Duodenal mucosa (tissue), 2 donors: ENCODE measurements at regions not wholly inside any gene's neighbourhood (a gene's known extent, or its start where the extent isn't known, plus 50 kb on each side); places are given as distances from the start of the nearest gene placed in this dataset.

Experiments used
- H3K27ac ChIP-seq: one replicate; pipeline ENCODE4 v1.7.0; 2013; ENCODE audit warnings: low read depth, low read length
- H3K27me3 ChIP-seq, 2 donors: one replicate each; pipeline ENCODE4 v1.7.0; 2013; ENCODE audit warnings: low read length in 2 of 2, control low read depth in 1 of 2; ENCODE audit not compliant: insufficient read depth in 2 of 2, control insufficient read depth in 1 of 2
- H3K36me3 ChIP-seq, 2 donors: one replicate each; pipeline ENCODE4 v1.7.0; 2013; ENCODE audit warnings: low read length in 2 of 2, control low read depth in 1 of 2; ENCODE audit not compliant: insufficient read depth in 2 of 2, control insufficient read depth in 1 of 2
- H3K4me1 ChIP-seq, 2 donors: one replicate each; pipeline ENCODE4 v1.7.0; 2013; ENCODE audit warnings: low read length in 2 of 2, control low read depth in 1 of 2; ENCODE audit not compliant: insufficient read depth in 2 of 2, control insufficient read depth in 1 of 2
- H3K4me3 ChIP-seq, 2 donors: one replicate each; pipeline ENCODE4 v1.7.0; 2013; ENCODE audit warnings: low read length in 2 of 2, low read depth in 1 of 2
- H3K9ac ChIP-seq, 2 donors: one replicate each; pipeline ENCODE4 v1.7.0; 2013; ENCODE audit warnings: low read length in 2 of 2, low read depth in 1 of 2
- H3K9me3 ChIP-seq, 2 donors: one replicate each; pipeline ENCODE4 v1.7.0; 2013; ENCODE audit warnings: low read length in 2 of 2, control low read depth in 1 of 2; ENCODE audit not compliant: control insufficient read depth in 1 of 2

DNA sequence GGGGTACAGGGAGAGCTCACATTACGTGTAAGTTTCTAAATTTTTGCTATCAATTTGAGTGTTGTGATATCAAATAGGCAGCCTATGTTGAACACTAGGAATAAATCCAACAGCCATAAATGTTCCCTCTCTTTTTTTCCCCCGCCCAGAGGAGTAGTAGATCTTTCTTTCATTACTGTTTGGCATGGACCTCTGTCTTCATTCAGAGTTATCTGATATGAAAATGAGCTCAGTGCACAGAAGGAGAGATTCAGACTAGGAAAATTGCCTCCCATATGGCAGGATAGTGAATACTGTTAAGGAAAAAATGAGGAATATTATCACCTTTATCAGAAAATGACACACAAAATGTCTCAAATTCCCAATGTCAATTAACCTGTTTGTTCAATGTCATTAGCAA lies 110.0 kb upstream of the EYS start:
- H3K4me1 ChIP-seq, result no peaks in the 10 kb centered on the region
- H3K27ac ChIP-seq, result no peak overlapping the region
- H3K9me3 ChIP-seq, result no peaks in the 10 kb centered on the region
- no peaks in the 10 kb centered on the region for H3K36me3 ChIP-seq
- H3K27me3 ChIP-seq, result no peaks in the 10 kb centered on the region
- no peak overlapping the region for H3K4me3 ChIP-seq
- no peak overlapping the region for H3K9ac ChIP-seq

GRCh38 chr6:65814071-65814470 lies 107.0 kb upstream of the EYS start:
- no peak overlapping the region for H3K4me3 ChIP-seq
- peaks cover 0 to 3% of the 10 kb centered on the region in 2 donors for H3K9me3 ChIP-seq
- no peaks in the 10 kb centered on the region for H3K4me1 ChIP-seq
- H3K9ac ChIP-seq, result no peak overlapping the region
- no peaks in the 10 kb centered on the region for H3K27me3 ChIP-seq
- H3K27ac ChIP-seq, result no peak overlapping the region
- H3K36me3 ChIP-seq, result no peaks in the 10 kb centered on the region

DNA sequence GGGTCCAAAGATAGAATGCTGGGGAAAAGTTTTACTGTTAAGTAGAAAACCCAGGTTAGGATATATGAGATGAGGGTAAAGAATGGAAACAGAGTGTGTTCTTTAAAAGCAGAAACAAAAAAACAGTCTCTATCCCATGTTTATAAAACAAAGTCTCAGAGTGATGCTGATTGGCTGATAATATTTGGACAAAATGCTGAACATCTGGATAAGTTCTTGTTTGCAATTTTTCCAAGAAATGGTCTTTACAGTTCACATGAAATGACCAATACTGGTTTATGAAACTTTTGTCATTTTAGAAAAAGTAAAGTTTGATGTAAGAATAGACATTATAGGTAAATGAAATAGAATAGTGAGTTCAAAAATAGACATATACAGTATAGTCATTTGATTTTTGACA lies 96.2 kb upstream of the EYS start:
- no peak overlapping the region for H3K27ac ChIP-seq
- H3K4me3 ChIP-seq, result no peak overlapping the region
- peaks cover 0 to 2% of the 10 kb centered on the region in 2 donors for H3K9me3 ChIP-seq
- H3K9ac ChIP-seq, result no peak overlapping the region
- H3K27me3 ChIP-seq, result no peaks in the 10 kb centered on the region
- no peaks in the 10 kb centered on the region for H3K4me1 ChIP-seq
- no peaks in the 10 kb centered on the region for H3K36me3 ChIP-seq

DNA sequence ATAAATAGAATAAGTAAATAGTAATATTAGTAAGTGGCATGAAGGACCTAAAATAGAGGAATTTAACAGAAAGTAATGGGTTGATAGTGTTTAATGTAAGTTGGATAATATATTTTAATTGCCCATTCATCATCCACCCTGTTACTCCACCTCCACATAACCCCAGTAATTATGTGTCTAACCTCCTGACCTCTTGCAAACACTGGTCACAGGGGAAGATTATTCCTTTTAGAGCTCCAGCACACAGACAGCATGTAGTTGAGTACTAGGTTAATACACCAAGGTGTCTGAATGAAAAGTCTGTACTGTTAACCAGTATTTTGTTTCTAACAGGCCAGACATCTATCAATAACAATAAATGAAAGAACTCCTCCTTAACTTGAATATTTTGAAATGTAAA lies 92.4 kb upstream of the EYS start:
- Histone ChIP-seq H3K27me3 (no peaks in the 10 kb centered on the region), H3K4me1 (no peaks in the 10 kb centered on the region), H3K36me3 (no peaks in the 10 kb centered on the region), H3K9me3 (peaks cover 0 to 2% of the 10 kb centered on the region in 2 donors), H3K4me3 (no peak overlapping the region), H3K27ac (no peak overlapping the region), H3K9ac (no peak overlapping the region)

DNA sequence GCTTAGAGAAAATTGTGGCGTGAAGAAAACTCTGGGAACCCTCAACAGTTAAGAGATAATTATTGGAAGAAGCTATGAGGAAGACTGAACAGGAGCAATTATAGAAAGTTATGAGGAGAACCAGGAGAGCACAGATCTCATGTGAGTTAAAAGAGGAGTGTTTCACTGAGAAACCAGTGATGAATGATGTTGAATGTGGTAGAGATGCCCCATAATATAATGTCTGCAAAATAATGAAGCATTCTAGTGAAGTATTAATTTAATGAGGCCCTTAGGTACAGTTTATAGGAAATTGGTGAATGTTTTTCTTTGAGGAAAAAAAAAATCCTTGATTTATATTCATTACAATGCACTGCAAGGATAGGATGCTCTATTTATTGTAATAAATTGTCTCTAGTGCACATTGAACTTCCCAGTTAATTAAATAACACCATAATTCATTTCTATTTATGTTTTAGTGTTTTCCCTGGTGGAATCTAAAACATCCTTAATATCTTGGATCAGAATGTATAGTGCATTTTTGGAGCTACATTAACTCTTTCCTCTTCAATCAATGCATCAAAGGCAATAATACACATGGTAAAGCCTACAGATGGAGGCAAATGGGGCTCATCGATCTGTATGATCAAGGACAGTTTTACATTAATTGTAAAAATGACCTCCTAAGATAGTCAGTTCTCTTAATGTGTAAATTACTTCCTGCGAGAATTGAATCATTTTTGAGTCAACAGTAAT lies 91.4 kb upstream of the EYS start:
- H3K27me3 ChIP-seq, result no peaks in the 10 kb centered on the region
- H3K36me3 ChIP-seq, result no peaks in the 10 kb centered on the region
- H3K27ac ChIP-seq, result no peak overlapping the region
- H3K9ac ChIP-seq, result no peak overlapping the region
- no peak overlapping the region for H3K4me3 ChIP-seq
- H3K9me3 ChIP-seq, result peaks cover 0 to 2% of the 10 kb centered on the region in 2 donors
- H3K4me1 ChIP-seq, result no peaks in the 10 kb centered on the region

GRCh38 chr6:65790666-65791065 lies 83.6 kb upstream of the EYS start:
- no peak overlapping the region for H3K9ac ChIP-seq
- no peak overlapping the region for H3K27ac ChIP-seq
- no peak overlapping the region for H3K4me3 ChIP-seq
- no peaks in the 10 kb centered on the region for H3K27me3 ChIP-seq
- H3K36me3 ChIP-seq, result no peaks in the 10 kb centered on the region
- no peaks in the 10 kb centered on the region for H3K4me1 ChIP-seq
- peaks cover 5 to 9% of the 10 kb centered on the region in 2 donors for H3K9me3 ChIP-seq

DNA sequence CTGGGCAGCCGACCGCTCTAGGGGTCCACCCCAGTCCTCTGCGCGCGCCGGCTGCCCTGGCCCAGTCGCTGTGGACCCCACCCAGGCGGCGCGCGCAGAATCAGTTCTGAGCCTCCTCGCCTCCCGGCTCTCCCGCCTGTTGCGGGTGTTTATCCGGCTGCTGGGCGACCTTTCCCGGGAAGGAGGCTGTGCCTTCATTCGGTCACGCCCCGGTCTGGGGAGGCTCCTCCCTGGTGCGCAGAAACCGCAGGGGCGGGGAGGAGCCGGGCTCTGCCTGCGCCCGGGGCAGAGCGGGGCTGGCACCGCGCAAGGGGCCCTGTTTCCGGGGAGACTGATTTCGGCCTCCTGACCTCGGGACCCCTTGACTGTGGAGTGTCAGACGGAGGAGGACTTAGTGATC lies 80.8 kb upstream of the EYS start:
- no peak overlapping the region for H3K4me3 ChIP-seq
- H3K36me3 ChIP-seq, result no peaks in the 10 kb centered on the region
- H3K9ac ChIP-seq, result no peak overlapping the region
- H3K27ac ChIP-seq, result no peak overlapping the region
- no peaks in the 10 kb centered on the region for H3K4me1 ChIP-seq
- H3K27me3 ChIP-seq, result no peaks in the 10 kb centered on the region
- peaks cover 8 to 9% of the 10 kb centered on the region in 2 donors for H3K9me3 ChIP-seq

- no peaks in the 10 kb centered on the region for H3K4me1 ChIP-seq
- H3K36me3 ChIP-seq, result no peaks in the 10 kb centered on the region
- no peaks in the 10 kb centered on the region for H3K27me3 ChIP-seq
- H3K27ac ChIP-seq, result no peak overlapping the region
- no peak overlapping the region for H3K9ac ChIP-seq
- no peak overlapping the region for H3K4me3 ChIP-seq
- peaks cover 8 to 9% of the 10 kb centered on the region in 2 donors for H3K9me3 ChIP-seq
Measured at GRCh38 chr6:65786815-65787214, 79.8 kb upstream of the EYS start.

DNA sequence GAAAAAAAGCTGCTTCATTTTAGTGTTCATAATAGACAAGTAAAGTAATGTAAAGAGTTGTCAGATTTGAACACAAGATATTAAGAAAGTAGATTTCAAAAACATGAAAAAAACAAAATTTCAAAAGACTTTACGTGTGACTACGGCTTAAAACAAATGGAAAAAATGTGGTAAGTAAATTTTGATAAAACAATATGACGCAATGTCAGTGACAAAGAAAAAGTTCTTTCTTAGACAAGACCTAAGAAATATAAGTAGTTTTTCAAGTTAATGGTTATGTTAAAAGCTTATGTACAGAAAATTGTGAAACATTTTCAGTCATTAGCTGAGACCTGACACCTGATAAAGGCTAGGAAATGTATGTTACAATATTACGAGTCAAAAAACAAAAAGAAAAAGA lies 73.7 kb upstream of the EYS start:
- Histone ChIP-seq H3K27me3 (no peaks in the 10 kb centered on the region), H3K9me3 (peaks cover 0 to 2% of the 10 kb centered on the region in 2 donors), H3K27ac (no peak overlapping the region), H3K36me3 (no peaks in the 10 kb centered on the region), H3K4me3 (no peak overlapping the region), H3K9ac (no peak overlapping the region), H3K4me1 (no peaks in the 10 kb centered on the region)

DNA sequence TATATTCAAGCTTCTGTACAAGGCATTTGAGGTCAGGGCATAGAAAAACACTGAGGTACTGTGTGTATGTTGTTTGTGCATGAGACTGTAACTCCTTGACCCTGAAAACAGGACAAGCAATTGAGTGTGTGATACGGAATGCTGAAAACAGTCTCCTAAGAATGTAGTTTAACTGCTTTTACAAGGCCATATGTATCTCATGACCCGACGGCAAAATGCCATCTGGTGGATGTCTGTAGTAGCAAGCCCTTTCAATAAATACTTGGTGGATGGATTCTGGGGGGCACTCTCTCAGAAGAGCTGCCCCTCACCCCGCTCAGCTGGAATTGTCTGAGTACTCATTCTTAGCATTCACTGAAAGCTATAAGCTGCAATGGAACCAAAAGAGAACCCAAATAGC lies 69.3 kb upstream of the EYS start:
- Histone ChIP-seq H3K4me3 (no peak overlapping the region), H3K4me1 (no peaks in the 10 kb centered on the region), H3K27me3 (no peaks in the 10 kb centered on the region), H3K9ac (no peak overlapping the region), H3K36me3 (no peaks in the 10 kb centered on the region), H3K9me3 (peaks cover 0 to 9% of the 10 kb centered on the region in 2 donors), H3K27ac (no peak overlapping the region)
